Panc1 (cell line): ENCODE measurements at regions not wholly inside any gene's neighbourhood (a gene's known extent, or its start where the extent isn't known, plus 50 kb on each side); places are given as distances from the start of the nearest gene placed in this dataset.
"Not testable (repeated sequence)": the region's sequence is repeated elsewhere in the genome, so short reads cannot be mapped to it uniquely, and the experiment has no call there.

Source experiments
- ATAC-seq: fragments of 200-7000 bp; cut with Tn5 transposase; 2 replicates; pipeline ENCODE4 v1.9.1; 2020; ENCODE audit warnings: mild to moderate bottlenecking, moderate library complexity
- BruUV-seq: library from RNA; stranded (reverse); fragments of 400-500 nt; replicated peaks from 2 replicates; lab custom pipeline; 2021; lab: Mats Ljungman, UMichigan
- CTCF ChIA-PET: fragments of 300-600 bp; sonication (Branson Sonifier 250); formaldehyde crosslinking; loops from one replicate; lab custom pipeline; 2022; ENCODE audit warnings: antibody characterized with exemption; lab: Charles Lee
- POLR2A ChIA-PET: fragments of 300-600 bp; sonication (Branson Sonifier 250); formaldehyde crosslinking; loops from one replicate; lab custom pipeline; 2022; ENCODE audit warnings: antibody characterized with exemption; lab: Charles Lee
- DNase-seq: peaks from one replicate; pipeline ENCODE4 v3.0.0-alpha.2; 2010; ENCODE audit warnings: low read depth, low spot score
- H3K27ac ChIP-seq: 2 replicates; pipeline ENCODE4 v1.5.1; 2011; ENCODE audit warnings: mild to moderate bottlenecking, low read length, inconsistent platforms
- H3K27me3 ChIP-seq: fragments of 200-500 bp; sonication (Bioruptor generic); 2 replicates; pipeline ENCODE4 v1.6.0; 2014; ENCODE audit warnings: low read length, inconsistent platforms; ENCODE audit not compliant: control insufficient read depth, insufficient read depth
- H3K36me3 ChIP-seq: fragments of 200-500 bp; sonication (Bioruptor generic); 2 replicates; pipeline ENCODE4 v1.5.1; 2014; ENCODE audit warnings: inconsistent platforms, mild to moderate bottlenecking, low read length, moderate library complexity; ENCODE audit not compliant: control insufficient read depth, insufficient read depth
- H3K4me1 ChIP-seq: 2 replicates; pipeline ENCODE4 v1.5.1; 2011; ENCODE audit warnings: inconsistent platforms, mild to moderate bottlenecking, low read length, moderate library complexity; ENCODE audit not compliant: control insufficient read depth, insufficient read depth
- H3K4me3 ChIP-seq, 2 experiments: 2 replicates each; pipeline ENCODE4 v1.5.1; 2011 to 2012; ENCODE audit warnings: low read depth in 2 of 2, low read length in 2 of 2, mild to moderate bottlenecking in 2 of 2, inconsistent platforms in 1 of 2, moderate library complexity in 1 of 2
- H3K9me3 ChIP-seq: fragments of 200-500 bp; sonication (Bioruptor generic); 2 replicates; pipeline ENCODE4 v1.5.1; 2014; ENCODE audit warnings: low read depth, mild to moderate bottlenecking, inconsistent platforms, low read length, moderate library complexity; ENCODE audit not compliant: control insufficient read depth, insufficient read depth
- POLR2AphosphoS5 ChIP-seq: IDR thresholded peaks from 2 replicates; pipeline ENCODE4 v1.6.1; 2012; ENCODE audit warnings: mild to moderate bottlenecking, low read depth, low read length, moderate library complexity
- SIN3A ChIP-seq: IDR thresholded peaks from 2 replicates; pipeline ENCODE4 v1.6.1; 2012; ENCODE audit warnings: low read depth, mild to moderate bottlenecking, low read length, moderate library complexity, borderline replicate concordance; ENCODE audit not compliant: insufficient read depth
- TCF7L2 ChIP-seq: IDR thresholded peaks from 2 replicates; pipeline ENCODE4 v1.6.1; 2011; ENCODE audit warnings: mild to moderate bottlenecking, low read depth, low read length, inconsistent platforms
- in situ Hi-C: cut with HindIII; loops from 2 replicates; pipeline ENCODE4 v1.10.0; 2016; ENCODE audit warnings: low sequenced_read_pairs, low pct_unique_long_range_greater_than_20kb
- intact Hi-C: fragments of 100-400 bp; cut with micrococcal nuclease; formaldehyde crosslinking; loops from one replicate; pipeline ENCODE4 v1.10.0; 2022; ENCODE audit not compliant: unreplicated experiment
- TF ChIP-seq, protein P1 (sequence below): fragments of 450-650 bp; IDR thresholded peaks from 2 replicates; pipeline ENCODE4 v1.5.1; 2017; ENCODE audit warnings: mild to moderate bottlenecking
- TF ChIP-seq, protein P2 (sequence below), 2 experiments: IDR thresholded peaks; 2 replicates each; pipeline ENCODE4 v1.6.1; 2011 to 2012; ENCODE audit warnings: low read depth in 2 of 2, control low read depth in 1 of 2, low read length in 1 of 2, mild to moderate bottlenecking in 1 of 2, moderate library complexity in 1 of 2; ENCODE audit not compliant: insufficient read depth in 1 of 2

DNA sequence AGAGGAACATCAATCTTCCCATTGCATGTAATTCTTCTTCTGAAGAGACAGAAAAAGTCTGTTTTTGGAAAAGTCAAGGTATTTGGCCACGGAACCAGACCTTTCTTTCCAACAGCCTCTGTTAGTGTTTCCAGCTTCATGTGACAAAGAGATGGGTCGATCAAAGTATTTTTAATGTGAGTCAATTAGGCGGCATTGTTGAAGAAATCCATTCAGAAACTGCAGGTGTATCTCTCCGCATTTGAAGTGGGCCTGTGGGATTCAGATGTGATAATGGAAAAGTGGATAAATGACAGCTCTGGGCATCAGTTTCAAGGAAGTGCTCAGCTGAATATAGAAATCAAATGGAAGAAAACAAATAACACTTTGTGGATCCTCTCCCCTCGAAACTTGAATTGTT, 143.1 kb upstream of the CHL1 start:
- ATAC-seq, H3K27ac ChIP-seq, H3K4me1 ChIP-seq, in situ Hi-C loops, DNase-seq, POLR2A ChIA-PET, H3K27me3 ChIP-seq, CTCF ChIA-PET, intact Hi-C loops, BruUV-seq, H3K9me3 ChIP-seq, H3K4me3 ChIP-seq, H3K36me3 ChIP-seq: not testable (repeated sequence)

DNA sequence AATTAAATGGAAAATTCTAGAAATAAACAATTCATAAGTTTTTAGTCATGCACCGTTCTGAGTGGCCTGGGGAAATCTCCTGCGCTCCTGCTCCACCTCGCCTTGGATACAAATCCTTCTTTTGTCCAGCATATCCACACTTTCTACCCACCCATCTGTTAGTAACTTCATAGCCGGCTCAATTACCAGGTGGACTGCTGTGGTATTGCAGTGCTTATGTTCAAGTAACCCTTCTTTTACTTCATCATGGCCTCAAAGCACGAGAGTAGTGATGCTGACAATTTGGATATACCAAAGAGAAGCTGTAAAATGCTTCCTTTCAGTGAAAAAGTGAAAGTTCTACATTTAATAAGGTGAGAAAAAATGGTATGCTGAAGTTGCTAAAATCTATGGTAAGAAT, 142.3 kb upstream of the CHL1 start:
- no peak overlapping the region for H3K4me3 ChIP-seq
- H3K27me3 ChIP-seq = no peaks in the 10 kb centered on the region
- in situ Hi-C loops (no loop called here), intact Hi-C loops (no loop called here)
- no peaks in the 10 kb centered on the region for H3K9me3 ChIP-seq
- BruUV-seq = no TSS peak
- TF ChIP-seq, protein P1, sequence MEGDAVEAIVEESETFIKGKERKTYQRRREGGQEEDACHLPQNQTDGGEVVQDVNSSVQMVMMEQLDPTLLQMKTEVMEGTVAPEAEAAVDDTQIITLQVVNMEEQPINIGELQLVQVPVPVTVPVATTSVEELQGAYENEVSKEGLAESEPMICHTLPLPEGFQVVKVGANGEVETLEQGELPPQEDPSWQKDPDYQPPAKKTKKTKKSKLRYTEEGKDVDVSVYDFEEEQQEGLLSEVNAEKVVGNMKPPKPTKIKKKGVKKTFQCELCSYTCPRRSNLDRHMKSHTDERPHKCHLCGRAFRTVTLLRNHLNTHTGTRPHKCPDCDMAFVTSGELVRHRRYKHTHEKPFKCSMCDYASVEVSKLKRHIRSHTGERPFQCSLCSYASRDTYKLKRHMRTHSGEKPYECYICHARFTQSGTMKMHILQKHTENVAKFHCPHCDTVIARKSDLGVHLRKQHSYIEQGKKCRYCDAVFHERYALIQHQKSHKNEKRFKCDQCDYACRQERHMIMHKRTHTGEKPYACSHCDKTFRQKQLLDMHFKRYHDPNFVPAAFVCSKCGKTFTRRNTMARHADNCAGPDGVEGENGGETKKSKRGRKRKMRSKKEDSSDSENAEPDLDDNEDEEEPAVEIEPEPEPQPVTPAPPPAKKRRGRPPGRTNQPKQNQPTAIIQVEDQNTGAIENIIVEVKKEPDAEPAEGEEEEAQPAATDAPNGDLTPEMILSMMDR = no peak
- TF ChIP-seq, protein P2, sequence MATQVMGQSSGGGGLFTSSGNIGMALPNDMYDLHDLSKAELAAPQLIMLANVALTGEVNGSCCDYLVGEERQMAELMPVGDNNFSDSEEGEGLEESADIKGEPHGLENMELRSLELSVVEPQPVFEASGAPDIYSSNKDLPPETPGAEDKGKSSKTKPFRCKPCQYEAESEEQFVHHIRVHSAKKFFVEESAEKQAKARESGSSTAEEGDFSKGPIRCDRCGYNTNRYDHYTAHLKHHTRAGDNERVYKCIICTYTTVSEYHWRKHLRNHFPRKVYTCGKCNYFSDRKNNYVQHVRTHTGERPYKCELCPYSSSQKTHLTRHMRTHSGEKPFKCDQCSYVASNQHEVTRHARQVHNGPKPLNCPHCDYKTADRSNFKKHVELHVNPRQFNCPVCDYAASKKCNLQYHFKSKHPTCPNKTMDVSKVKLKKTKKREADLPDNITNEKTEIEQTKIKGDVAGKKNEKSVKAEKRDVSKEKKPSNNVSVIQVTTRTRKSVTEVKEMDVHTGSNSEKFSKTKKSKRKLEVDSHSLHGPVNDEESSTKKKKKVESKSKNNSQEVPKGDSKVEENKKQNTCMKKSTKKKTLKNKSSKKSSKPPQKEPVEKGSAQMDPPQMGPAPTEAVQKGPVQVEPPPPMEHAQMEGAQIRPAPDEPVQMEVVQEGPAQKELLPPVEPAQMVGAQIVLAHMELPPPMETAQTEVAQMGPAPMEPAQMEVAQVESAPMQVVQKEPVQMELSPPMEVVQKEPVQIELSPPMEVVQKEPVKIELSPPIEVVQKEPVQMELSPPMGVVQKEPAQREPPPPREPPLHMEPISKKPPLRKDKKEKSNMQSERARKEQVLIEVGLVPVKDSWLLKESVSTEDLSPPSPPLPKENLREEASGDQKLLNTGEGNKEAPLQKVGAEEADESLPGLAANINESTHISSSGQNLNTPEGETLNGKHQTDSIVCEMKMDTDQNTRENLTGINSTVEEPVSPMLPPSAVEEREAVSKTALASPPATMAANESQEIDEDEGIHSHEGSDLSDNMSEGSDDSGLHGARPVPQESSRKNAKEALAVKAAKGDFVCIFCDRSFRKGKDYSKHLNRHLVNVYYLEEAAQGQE (IDR thresholded peaks at IDR 0.05; ENCODE audit: insufficient read depth in 1 of 2, low read depth in 2 of 2, low read length in 1 of 2) = no peak
- TF ChIP-seq SIN3A = no peak
- no peak for TF ChIP-seq TCF7L2
- TF ChIP-seq POLR2AphosphoS5 = no peak
- ChIA-PET POLR2A (no interaction called here), CTCF (no interaction called here)
- H3K36me3 ChIP-seq = no peaks in the 10 kb centered on the region
- no peak overlapping the region for H3K27ac ChIP-seq
- DNase-seq = no peak
- H3K4me1 ChIP-seq = no peaks in the 10 kb centered on the region
- no peak for ATAC-seq

DNA sequence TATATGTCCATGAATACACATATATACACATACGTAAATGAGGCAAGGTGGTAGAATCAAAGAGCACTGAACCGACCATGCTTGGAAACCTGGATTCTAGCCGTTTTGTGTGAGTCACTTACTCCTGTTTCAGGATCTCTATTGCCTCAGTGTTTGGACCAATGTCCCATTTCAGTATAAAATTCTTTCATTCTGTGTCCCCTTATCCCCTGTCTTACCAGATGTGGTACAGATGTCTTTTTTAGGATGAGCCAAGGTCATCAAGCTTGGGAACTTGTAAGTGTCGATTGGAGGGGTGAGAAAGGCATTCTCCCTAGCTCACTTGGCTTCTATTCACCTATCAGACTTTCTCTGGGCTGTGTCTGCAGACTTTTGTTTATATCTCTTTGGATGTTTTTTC, 139.9 kb upstream of the CHL1 start:
- H3K27me3 ChIP-seq = no peaks in the 10 kb centered on the region
- TF ChIP-seq, protein P2 (IDR thresholded peaks at IDR 0.05; ENCODE audit: insufficient read depth in 1 of 2, low read depth in 2 of 2, low read length in 1 of 2) = no peak
- no peak for TF ChIP-seq SIN3A
- no peak for TF ChIP-seq TCF7L2
- TF ChIP-seq POLR2AphosphoS5 = no peak
- TF ChIP-seq, protein P1 = no peak
- no peak for ATAC-seq
- H3K4me1 ChIP-seq = no peaks in the 10 kb centered on the region
- ChIA-PET CTCF (no interaction called here), POLR2A (no interaction called here)
- BruUV-seq = no TSS peak
- H3K36me3 ChIP-seq = no peaks in the 10 kb centered on the region
- intact Hi-C loops = no loop called here
- no peak overlapping the region for H3K27ac ChIP-seq
- H3K4me3 ChIP-seq = no peak overlapping the region
- no peaks in the 10 kb centered on the region for H3K9me3 ChIP-seq
- in situ Hi-C loops = no loop called here
- DNase-seq = no peak
